ENCODE measurements at regions not wholly inside any gene's neighbourhood (a gene's known extent, or its start where the extent isn't known, plus 50 kb on each side); places are given as distances from the start of the nearest gene placed in this dataset.

DNA sequence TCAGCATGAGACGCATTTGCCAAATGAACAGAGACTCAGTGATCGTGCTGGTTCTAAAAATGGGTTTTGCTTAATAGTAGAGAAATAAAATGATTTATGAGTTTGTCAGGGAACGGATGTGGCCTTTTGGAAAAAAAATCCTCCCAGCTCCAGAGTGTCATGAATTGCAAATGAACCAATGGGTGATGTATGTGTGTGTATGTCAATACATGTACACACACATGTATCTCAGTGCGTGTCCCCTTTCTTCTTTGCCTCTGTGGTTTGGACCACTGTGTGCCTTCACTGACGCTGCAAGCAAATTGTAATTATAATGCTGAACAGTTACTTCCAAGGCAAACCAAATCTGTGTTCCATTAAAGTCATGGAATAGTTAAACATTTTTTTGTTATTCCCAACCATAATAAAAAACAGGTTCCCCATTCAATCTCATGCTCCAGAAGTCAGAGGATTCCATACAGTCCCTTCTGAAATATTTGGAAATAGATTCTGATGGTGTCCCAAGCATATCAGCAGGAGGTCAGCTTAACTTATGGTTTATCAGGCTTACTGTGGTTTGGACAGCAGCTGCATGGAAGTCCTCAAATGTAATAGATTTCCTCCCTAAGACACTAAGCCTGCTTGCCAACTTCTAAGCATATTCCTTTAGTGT lies 630.5 kb downstream of the ACTL7B start:
- intact Hi-C loops (cut with DNase I): no loop called here

DNA sequence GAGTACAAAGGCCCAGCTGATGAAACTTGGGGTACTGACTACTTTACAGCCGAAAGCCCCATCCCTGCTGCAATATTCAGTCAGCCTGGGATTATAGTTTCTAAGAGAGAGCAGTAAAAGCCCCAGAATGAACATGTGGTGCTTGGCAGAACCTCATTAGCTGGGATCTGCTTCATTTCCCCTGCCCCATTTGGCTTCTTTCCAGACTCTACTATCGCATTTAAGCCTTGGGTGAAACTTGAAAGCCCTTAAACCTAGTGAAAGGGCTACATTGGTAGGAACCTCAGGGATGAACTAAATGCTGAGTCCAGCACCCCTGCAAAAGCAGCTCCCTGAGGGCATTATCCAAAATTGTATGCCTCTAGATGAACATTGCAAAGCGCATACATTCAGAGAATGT lies 631.1 kb downstream of the ACTL7B start:
- ATAC-seq (ENCODE audit: poor library complexity) (no peak), DNase-seq (no peak)
- intact Hi-C loops (cut with DNase I): no loop called here

More for the DNA sequence above, 630.5 kb downstream of the ACTL7B start:
- ATAC-seq (ENCODE audit: poor library complexity) (no peak), DNase-seq (no peak)

DNA sequence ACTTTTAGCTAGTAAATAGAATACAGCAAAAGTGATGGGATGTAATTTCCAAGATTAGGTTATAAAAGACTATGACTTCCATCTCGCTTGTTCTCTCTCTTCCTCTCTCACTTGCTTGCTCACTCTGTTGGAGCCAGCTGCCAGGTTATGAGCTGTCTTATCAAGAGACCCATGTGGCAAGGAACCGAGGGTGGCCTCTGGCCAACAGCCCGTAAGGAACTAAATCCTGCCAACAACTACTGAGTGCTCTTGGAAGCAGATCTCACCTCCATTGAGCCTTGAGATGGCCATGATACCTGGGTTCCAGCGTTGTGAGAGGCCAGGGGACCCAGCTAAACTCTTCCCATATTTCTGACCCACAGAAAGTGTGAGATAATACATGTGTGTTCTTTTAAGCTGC lies 636.1 kb downstream of the ACTL7B start:
- no peak for ATAC-seq (ENCODE audit: poor library complexity)
- no peak for DNase-seq
- intact Hi-C loops (cut with DNase I): no loop called here

DNA sequence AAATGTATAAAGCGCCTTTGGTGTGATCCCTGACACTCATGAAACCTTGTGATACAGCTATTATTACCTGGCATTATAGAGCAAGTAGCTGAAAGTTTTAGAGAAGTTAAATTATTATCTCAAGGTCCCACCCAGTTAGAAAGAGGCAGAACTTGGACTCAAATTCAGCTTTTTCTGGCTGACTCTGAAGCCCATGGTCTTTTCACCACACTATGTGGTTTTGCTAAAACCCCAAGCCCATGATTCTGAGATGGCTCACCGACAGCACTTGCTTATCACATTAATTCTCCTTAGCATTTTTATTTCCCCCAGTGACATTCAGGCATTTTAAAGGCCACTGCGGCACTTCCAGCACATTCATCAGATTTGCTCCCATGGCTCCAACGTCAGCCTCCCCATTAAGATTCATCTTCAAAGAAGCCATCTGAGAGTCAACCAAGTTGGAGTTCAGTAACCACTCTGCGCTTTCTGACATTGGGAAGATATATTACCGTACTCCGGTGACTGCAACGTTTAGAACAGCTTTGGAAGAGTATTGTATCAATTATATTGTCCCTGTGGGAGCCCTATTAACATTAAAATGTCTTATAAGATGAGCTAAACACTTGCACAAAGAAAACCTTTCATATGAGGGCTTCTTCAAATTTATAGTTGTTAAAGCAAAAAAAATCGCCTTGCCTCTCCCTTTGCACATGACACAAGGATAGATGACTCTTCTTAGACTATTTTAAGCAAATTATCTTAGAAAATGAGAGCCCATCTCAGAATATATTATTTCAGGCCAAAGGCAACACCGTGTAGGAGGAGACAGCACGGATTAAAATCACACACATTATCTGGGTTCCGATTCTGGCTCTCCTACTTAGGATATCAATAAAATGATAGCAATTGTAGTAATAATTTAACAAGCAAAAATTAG lies 638.1 kb downstream of the ACTL7B start:
- DNase-seq: no peak
- intact Hi-C loops (cut with DNase I): no loop called here

DNA sequence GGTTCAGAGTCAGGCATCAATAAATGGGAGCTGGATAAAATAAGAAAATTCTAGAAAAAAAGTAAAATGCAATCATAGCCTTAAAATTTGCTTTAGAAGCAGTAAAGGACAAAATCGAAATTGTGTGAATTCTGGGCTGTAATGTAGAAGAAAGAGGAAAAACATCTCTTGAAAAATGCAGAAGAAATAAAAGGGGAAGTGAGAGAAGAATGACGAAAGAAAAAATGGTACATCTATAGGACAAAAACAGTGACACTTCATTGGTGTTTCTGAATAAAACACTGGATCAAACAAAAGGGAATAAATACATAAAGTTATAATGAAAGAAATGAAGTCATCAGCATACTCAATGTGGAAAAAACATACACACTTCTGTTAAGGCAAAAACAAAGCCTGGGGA lies 642.3 kb downstream of the ACTL7B start:
- intact Hi-C loops (cut with DNase I): no loop called here
- DNase-seq (no peak), ATAC-seq (ENCODE audit: poor library complexity) (no peak)

More for the DNA sequence above, 638.1 kb downstream of the ACTL7B start:
- ATAC-seq (ENCODE audit: poor library complexity): no peak

DNA sequence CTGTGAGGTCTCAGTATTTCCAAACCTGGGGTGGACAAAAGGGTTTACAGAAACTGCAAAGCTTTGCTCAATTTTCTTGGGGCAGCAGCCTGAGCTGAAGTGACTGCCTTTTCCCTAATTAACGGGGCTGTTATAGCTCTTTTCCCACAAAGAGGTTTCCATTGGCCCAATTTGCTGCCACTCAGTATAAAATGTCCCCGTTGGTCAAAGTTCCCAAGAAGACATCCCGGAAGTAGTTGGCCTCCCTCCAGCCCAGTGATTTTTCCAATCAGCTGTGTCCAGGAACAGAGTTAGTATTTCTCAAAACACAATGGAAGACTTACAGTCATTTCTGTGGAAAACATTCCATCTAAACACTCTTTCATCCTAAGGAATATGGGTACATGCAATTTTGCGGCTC lies 643.6 kb downstream of the ACTL7B start:
- no peak for ATAC-seq (ENCODE audit: poor library complexity)
- no peak for DNase-seq
- intact Hi-C loops (cut with DNase I): no loop called here

DNA sequence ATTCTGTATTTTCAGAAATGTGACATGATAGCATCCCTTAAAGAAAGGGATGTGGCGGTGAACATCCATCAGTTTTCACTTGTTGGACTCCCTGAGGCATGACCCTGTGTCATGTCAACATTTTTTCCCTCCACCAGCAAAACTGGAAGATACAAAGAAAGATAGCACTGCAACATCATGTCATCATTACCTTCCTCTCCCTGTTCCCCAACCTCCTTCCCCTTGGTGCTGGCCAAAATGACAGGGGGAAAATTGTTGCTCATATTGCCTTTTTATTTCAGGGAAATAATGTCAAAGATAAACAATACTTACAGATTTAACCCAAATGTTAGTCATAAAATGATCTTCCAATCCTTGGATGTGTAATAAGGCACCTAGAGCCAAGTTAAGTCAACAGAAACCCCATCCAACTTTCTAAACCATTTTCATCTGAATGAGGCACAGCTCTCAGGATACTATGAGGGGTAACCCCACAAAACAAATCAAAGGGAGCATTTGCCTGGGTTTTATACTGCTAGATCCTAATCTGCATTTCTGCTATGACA lies 644.3 kb downstream of the ACTL7B start:
- ATAC-seq (ENCODE audit: poor library complexity) (no peak), DNase-seq (no peak)
- intact Hi-C loops (cut with DNase I): no loop called here

DNA sequence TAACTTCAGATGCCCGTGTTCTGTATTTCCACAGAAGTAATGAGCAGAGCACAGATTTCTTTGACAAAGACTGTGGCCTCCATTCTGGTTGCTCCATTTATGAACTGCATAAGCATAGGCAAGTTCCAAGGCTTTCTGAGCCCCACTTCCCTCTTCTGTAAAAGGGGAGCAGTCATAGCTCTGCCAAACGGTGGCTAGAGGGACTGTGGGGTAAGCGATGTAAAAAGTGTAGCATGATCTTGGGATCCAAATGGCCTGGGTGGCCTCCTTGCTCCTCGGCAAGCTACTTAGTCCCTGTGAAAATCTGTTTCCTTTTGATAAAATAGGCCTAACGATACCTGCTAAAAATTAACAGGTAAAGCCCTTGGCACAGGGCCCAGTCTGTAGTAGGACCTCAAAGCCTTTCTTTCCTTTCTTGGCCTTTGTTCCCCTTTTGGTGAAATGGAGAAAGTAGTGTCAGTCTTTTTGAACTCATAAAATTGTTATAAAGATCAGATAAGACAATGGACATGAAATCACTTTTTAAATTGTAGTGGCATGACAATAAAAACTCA lies 646.6 kb downstream of the ACTL7B start:
- no peak for ATAC-seq (ENCODE audit: poor library complexity)
- no peak for DNase-seq
- intact Hi-C loops (cut with DNase I): no loop called here

DNA sequence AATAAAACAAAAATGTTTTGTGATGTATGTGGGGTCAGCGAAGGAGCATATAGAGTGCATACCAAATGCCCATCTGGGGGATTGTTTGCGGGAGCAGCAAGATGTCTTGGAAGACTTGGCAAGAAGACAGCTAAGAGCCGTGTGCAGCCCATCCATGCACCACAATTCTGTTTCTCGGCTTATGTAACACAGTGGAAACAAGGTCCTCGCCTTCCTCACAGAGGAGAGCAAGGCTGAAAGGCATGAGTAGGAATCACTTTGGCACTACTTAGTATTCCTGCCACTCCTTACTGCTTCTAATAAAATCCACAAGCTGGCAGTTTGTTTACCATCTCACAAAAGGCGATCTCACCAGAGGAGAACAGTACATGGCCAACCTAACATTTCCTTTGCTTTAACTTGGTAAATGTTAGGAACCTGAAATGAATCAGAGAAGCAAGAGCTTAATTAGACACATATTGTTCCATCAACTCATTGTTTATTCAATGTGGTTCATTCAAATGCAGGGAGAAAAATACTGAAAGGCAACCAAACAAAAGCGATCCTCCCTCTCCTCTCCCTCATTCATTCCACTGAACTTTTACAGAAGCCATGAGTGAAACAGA lies 648.1 kb downstream of the ACTL7B start:
- ATAC-seq (ENCODE audit: poor library complexity) (no peak), DNase-seq (no peak)
- intact Hi-C loops (cut with DNase I): no loop called here

DNA sequence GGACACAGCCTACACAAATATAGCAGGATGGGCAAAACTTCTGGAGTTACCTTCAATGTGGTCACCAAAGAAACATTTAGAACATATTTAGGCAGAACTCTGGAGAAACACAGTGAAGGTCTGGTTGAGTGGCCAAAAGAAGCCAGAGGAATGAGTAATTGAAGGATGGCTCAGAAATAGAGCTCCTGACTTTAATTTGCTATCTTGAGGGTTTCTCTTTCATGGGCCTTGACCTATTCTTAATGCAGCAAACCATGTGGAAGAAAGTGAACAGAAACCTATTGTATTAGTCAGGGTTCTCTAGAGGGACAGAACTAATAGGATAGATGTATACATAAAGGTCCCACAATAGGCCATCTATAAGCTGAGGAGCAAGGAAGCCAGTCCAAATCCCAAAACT lies 650.5 kb downstream of the ACTL7B start:
- DNase-seq (no peak), ATAC-seq (ENCODE audit: poor library complexity) (no peak)
- intact Hi-C loops (cut with DNase I): no loop called here

DNA sequence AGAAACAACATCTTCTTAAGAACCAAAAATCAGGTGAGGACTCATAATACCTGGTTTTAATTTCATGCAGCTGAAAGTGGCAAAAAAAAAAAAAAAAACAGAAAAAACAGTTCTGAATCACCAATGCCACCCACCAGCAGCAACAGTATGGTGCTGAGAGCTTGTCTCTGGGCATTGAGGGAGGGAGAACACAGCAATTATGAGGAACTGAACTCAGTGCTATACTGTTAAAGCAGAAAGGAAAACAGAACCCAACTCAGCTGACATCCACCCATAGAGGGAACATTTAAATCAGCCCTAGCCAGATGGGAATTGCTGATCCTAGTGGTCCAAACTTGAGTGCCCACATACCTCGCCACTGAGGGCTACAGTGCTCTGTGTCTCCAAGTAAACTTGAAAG lies 657.9 kb downstream of the ACTL7B start:
- ATAC-seq (ENCODE audit: poor library complexity) (no peak), DNase-seq (no peak)
- intact Hi-C loops (cut with DNase I): no loop called here

DNA sequence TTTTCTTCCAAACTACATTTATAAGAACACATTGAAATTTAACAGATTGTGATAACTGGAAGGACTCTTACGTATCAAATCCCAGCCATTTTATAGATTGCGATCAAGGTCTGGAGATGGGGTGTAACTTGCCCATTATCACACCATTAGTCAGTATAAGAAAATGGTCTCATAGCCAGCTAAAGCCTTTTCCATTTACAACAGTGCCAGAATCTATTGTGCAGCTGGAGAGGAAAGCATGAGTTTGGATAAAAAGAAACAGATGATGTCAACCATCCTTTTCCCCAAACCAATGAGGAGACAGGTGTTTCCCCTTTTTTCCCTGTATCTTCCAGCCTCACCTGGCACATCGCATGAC lies 658.8 kb downstream of the ACTL7B start:
- DNase-seq: no peak
- intact Hi-C loops (cut with DNase I): no loop called here
- no peak for ATAC-seq (ENCODE audit: poor library complexity)

DNA sequence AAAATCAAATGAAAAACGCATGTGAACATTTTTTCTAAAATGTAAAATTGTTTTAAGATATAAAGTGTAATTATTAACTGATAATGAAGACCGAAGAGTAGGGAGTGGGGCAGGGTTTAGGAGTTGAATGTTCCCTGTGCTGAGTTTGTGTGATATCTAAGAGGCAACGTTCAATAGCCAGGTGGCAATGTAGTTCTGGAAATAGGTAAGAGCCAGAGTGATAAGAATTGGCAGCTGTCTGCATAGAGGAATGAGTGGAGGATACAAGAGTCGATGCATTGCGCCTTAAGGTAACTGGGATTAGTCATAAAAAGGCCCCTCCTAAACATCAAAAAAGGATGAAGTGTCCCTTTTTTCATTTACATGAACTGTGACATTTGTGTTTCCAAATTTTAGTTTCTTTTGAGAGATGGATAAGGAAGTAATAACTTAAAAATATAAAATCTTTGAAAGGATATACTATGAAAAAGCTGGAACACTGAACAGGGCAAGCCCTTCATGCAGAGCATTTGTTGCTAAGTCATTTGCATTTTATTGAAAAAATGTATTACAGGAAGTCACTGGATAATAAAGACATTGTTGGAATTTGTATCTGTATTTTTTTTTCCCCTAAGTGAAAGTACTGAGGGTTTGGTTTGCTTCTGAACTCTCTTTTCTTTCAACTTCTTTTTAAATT lies 659.3 kb downstream of the ACTL7B start:
- DNase-seq (no peak), ATAC-seq (ENCODE audit: poor library complexity) (no peak)
- intact Hi-C loops (cut with DNase I): no loop called here

DNA sequence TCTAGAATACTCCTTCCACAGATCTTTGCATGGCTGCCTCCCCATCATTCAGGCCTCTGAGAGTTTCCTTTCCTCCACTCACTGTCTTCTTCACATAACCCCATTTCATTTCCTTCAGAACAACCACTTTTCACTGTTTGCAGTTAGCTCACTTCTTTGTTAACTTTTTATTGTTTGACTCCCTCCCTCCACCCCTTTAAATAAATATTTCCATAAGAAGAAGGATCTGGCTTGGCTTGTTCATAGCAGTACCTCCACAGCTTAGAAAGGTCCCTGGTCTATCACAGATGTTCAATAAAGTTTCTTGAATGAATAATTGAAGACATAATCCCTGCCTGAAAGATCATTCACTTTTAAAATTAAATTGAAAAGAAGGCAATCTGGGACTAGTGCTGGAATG lies 661.6 kb downstream of the ACTL7B start:
- intact Hi-C loops (cut with DNase I): no loop called here
- no peak for ATAC-seq (ENCODE audit: poor library complexity)
- DNase-seq: no peak

DNA sequence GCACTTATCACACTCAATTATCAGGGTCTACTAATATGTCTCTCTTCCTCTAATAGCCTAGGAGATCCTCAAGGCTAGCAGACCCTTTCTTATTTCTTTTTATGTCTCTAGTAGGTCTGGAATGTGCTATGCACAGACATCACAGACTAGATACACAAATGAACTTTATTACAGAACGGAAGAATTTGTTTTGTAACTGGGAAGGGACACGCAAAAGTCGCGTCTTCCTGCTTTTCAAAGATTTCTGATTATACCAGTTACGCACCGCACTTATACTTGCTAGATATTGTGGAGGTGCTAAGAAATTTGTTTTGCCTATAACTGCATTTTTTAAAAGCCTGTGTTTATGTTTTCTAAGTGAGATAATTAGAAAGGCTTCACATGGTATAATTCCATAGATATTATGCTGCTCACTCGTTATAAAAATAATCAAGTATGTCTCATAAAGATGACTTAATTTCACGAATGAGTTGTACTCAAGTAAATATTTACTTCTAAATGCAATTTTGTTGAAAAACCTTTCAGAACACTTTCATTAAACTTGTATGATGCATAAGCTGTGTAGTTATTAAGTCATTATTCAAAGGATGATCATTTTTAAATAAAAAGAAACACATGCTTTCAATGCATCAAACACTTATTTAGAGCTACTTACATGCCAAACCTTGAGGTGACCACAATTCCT lies 662.6 kb downstream of the ACTL7B start:
- DNase-seq: no peak
- intact Hi-C loops (cut with DNase I): no loop called here
- no peak for ATAC-seq (ENCODE audit: poor library complexity)

DNA sequence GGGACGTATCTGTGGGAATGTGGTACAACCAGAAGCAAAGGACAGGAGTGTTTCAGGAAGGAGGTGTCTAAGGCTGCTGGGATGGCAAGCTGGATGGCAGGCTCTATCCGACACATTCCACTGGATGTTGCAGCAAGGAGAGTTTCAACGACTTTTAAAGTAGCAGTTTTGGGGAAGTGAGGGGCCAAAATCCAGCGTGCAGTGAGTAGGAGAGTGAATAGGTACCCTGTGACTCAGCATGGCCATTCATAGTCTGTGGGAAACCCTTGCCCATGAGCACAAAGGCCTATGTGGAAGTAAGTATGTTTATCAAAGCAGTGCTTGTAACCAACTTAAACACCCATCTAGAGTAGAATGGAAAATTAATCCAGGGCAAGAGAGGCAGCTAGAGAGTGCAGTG lies 664.7 kb downstream of the ACTL7B start:
- ATAC-seq (ENCODE audit: poor library complexity): no peak
- intact Hi-C loops (cut with DNase I): no loop called here
- no peak for DNase-seq

DNA sequence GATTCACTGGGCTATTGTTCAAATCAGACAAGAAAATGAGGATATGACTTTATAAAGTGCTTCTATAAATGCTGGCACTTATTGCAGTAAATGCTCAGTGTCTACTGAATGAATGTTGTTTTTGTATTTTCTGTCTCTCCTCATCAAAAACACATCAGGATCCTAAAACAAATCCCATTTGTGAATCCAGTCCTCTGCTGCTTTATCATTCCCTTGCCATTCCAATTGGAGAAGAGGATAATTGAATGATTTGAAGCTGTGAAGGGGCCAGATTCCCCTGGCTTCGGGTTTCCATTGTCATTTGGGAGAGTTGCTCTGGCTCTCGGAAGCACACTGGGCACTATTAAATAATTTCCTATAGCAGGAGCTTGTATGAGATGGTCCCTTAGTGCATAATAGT lies 666.8 kb downstream of the ACTL7B start:
- DNase-seq (no peak), ATAC-seq (ENCODE audit: poor library complexity) (no peak)
- intact Hi-C loops (cut with DNase I): no loop called here

DNA sequence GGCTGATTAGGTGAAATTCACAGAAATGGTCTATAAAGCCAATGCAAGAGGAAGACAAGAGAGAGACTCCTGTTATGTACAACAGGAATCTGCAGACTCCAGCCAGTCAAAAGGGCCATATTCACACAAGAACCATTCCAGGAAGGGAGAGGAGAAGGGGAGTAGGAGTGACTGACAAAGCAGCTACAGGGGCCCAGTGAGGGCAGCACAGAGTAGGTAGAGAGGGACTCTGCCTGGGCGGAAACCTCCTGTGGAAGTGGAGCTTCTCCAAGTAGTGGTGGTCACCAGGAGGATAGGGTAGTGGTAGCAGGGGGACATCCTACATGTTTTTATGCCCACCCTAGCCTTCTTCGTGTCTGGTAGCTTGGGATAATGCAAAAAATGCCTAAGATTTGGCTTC lies 667.3 kb downstream of the ACTL7B start:
- no peak for DNase-seq
- intact Hi-C loops (cut with DNase I): no loop called here
- ATAC-seq (ENCODE audit: poor library complexity): no peak
